Colonic mucosa (tissue), 4 donors: ENCODE measurements at regions not wholly inside any gene's neighbourhood (a gene's known extent, or its start where the extent isn't known, plus 50 kb on each side); places are given as distances from the start of the nearest gene placed in this dataset.

ENCODE experiments used
- DNase-seq: peaks from one replicate; pipeline ENCODE4 v3.0.0-alpha.2; 2020
- H3K27ac ChIP-seq: fragments of 200-600 bp; one replicate; pipeline ENCODE4 v1.8.0; 2021
- H3K27me3 ChIP-seq: fragments of 200-600 bp; one replicate; pipeline ENCODE4 v1.8.0; 2021
- H3K36me3 ChIP-seq: fragments of 200-600 bp; one replicate; pipeline ENCODE4 v1.8.0; 2021
- H3K4me1 ChIP-seq: fragments of 200-600 bp; one replicate; pipeline ENCODE4 v1.8.0; 2021; ENCODE audit warnings: mild to moderate bottlenecking
- H3K4me3 ChIP-seq: fragments of 200-600 bp; one replicate; pipeline ENCODE4 v1.8.0; 2021
- H3K9ac ChIP-seq, 2 donors: one replicate each; pipeline ENCODE4 v1.7.0; 2013; ENCODE audit warnings: control low read depth in 2 of 2, low read depth in 2 of 2, low read length in 2 of 2
- H3K9me3 ChIP-seq: fragments of 200-600 bp; one replicate; pipeline ENCODE4 v1.8.0; 2021
- CTCF ChIP-seq: fragments of 200-600 bp; IDR thresholded peaks from one replicate; pipeline ENCODE4 v1.8.0; 2022; ENCODE audit warnings: antibody characterized with exemption, mild to moderate bottlenecking
- intact Hi-C: fragments of 100-400 bp; cut with DNase I; formaldehyde crosslinking; loops from one replicate; pipeline ENCODE4 v1.14.1; 2022
- donor health status: healthy.
- donor health status: DM: no; HTN: no; CAD: no.
- donor health status: DM: no; HTN: no; CAD: no.

GRCh38 chr2:51535763-51536162 lies 503.8 kb upstream of the NRXN1 start:
- no peak for DNase-seq
- TF ChIP-seq CTCF, result no peak
- no peaks in the 10 kb centered on the region for H3K9me3 ChIP-seq
- H3K36me3 ChIP-seq, result no peaks in the 10 kb centered on the region
- intact Hi-C loops, result no loop called here
- H3K9ac ChIP-seq, result no peak overlapping the region
- no peak overlapping the region for H3K4me3 ChIP-seq
- H3K4me1 ChIP-seq, result no peaks in the 10 kb centered on the region
- H3K27me3 ChIP-seq, result no peaks in the 10 kb centered on the region
- H3K27ac ChIP-seq, result no peak overlapping the region

- intact Hi-C loops, result no loop called here
- Histone ChIP-seq H3K4me1 (no peaks in the 10 kb centered on the region), H3K27ac (no peak overlapping the region), H3K36me3 (no peaks in the 10 kb centered on the region), H3K4me3 (no peak overlapping the region), H3K27me3 (no peaks in the 10 kb centered on the region), H3K9ac (no peak overlapping the region), H3K9me3 (no peaks in the 10 kb centered on the region)
- no peak for DNase-seq
- TF ChIP-seq CTCF, result no peak
These were observed 502.2 kb upstream of the NRXN1 start for GRCh38 chr2:51534166-51534565.

- no peak for TF ChIP-seq CTCF
- Histone ChIP-seq H3K9me3 (no peaks in the 10 kb centered on the region), H3K27me3 (no peaks in the 10 kb centered on the region), H3K36me3 (no peaks in the 10 kb centered on the region), H3K4me3 (no peak overlapping the region), H3K27ac (no peak overlapping the region), H3K9ac (no peak overlapping the region), H3K4me1 (no peaks in the 10 kb centered on the region)
- intact Hi-C loops, result no loop called here
- DNase-seq, result no peak
These were observed 496.2 kb upstream of the NRXN1 start for GRCh38 chr2:51528156-51528555.

- Histone ChIP-seq H3K4me3 (no peak overlapping the region), H3K36me3 (no peaks in the 10 kb centered on the region), H3K9ac (no peak overlapping the region), H3K27me3 (no peaks in the 10 kb centered on the region), H3K27ac (no peak overlapping the region), H3K4me1 (no peaks in the 10 kb centered on the region), H3K9me3 (no peaks in the 10 kb centered on the region)
- intact Hi-C loops, result no loop called here
- DNase-seq, result no peak
- no peak for TF ChIP-seq CTCF
These were observed 494.8 kb upstream of the NRXN1 start for GRCh38 chr2:51526766-51527165.

GRCh38 chr2:51516667-51517066 lies 484.7 kb upstream of the NRXN1 start:
- Histone ChIP-seq H3K9me3 (no peaks in the 10 kb centered on the region), H3K9ac (no peak overlapping the region), H3K4me1 (no peaks in the 10 kb centered on the region), H3K4me3 (no peak overlapping the region), H3K27me3 (no peaks in the 10 kb centered on the region), H3K36me3 (no peaks in the 10 kb centered on the region), H3K27ac (no peak overlapping the region)
- DNase-seq, result no peak
- no peak for TF ChIP-seq CTCF
- intact Hi-C loops, result no loop called here

- H3K9me3 ChIP-seq, result no peaks in the 10 kb centered on the region
- no peak overlapping the region for H3K27ac ChIP-seq
- no peak overlapping the region for H3K4me3 ChIP-seq
- H3K27me3 ChIP-seq, result no peaks in the 10 kb centered on the region
- no peaks in the 10 kb centered on the region for H3K36me3 ChIP-seq
- no peak for DNase-seq
- no peak for TF ChIP-seq CTCF
- H3K9ac ChIP-seq, result no peak overlapping the region
- no peaks in the 10 kb centered on the region for H3K4me1 ChIP-seq
- intact Hi-C loops, result no loop called here
These were observed 479.1 kb upstream of the NRXN1 start for GRCh38 chr2:51511002-51511401.
